ENCODE measurements at regions not wholly inside any gene's neighbourhood (a gene's known extent, or its start where the extent isn't known, plus 50 kb on each side); places are given as distances from the start of the nearest gene placed in this dataset.

DNA sequence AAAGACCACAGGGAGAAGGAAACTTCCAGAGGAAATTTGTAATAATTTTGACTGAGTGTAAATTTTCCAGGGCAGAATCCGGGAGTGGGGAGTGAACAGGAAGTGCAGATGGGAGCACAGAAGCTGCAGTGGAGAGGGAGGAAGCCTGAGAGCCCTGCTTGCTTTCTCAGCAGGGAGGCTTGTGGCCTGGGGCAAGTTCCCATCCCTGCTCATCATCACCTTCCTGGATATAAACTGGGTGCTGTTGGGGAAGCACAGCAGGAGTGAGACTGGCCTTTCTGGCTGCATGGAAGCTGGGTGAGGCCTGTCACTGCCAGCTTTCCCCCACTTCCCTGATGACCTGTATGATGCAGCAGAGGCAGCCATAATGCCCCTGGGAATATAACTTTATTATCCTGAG, 532.9 kb downstream of the SLITRK6 start:
- H3K4me1 ChIP-seq (ENCODE audit: control insufficient read depth, low read length), result no peaks in the 10 kb centered on the region
- no peaks in the 10 kb centered on the region for H3K27me3 ChIP-seq (ENCODE audit: control insufficient read depth, low read length)
- no peaks in the 10 kb centered on the region for H3K9me3 ChIP-seq (ENCODE audit: control insufficient read depth, insufficient read depth, low read length)
- no peaks in the 10 kb centered on the region for H3K36me3 ChIP-seq (ENCODE audit: control insufficient read depth, low read length)
- H3K4me3 ChIP-seq (ENCODE audit: low read length), result no peak overlapping the region
- no peak overlapping the region for H3K4me2 ChIP-seq (ENCODE audit: low read length)
- H3K27ac ChIP-seq (ENCODE audit: low read depth, low read length), result no peak overlapping the region
- TF ChIP-seq, protein P1, sequence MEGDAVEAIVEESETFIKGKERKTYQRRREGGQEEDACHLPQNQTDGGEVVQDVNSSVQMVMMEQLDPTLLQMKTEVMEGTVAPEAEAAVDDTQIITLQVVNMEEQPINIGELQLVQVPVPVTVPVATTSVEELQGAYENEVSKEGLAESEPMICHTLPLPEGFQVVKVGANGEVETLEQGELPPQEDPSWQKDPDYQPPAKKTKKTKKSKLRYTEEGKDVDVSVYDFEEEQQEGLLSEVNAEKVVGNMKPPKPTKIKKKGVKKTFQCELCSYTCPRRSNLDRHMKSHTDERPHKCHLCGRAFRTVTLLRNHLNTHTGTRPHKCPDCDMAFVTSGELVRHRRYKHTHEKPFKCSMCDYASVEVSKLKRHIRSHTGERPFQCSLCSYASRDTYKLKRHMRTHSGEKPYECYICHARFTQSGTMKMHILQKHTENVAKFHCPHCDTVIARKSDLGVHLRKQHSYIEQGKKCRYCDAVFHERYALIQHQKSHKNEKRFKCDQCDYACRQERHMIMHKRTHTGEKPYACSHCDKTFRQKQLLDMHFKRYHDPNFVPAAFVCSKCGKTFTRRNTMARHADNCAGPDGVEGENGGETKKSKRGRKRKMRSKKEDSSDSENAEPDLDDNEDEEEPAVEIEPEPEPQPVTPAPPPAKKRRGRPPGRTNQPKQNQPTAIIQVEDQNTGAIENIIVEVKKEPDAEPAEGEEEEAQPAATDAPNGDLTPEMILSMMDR (IDR thresholded peaks at IDR 0.05; ENCODE audit: low read depth, low read length, poor library complexity, severe bottlenecking), result no peak
- no peak for TF ChIP-seq EZH2phosphoT487 (IDR thresholded peaks at IDR 0.05; ENCODE audit: borderline replicate concordance, low read length)
- no peaks in the 10 kb centered on the region for H3F3A ChIP-seq (ENCODE audit: control insufficient read depth, insufficient read depth)
- H4K20me1 ChIP-seq (ENCODE audit: control insufficient read depth, insufficient read depth, low read depth, low read length), result no peaks in the 10 kb centered on the region
- H3K9me2 ChIP-seq (replicated peaks; ENCODE audit: control insufficient read depth, low read length), result no peaks in the 10 kb centered on the region
- no peaks in the 10 kb centered on the region for H3K79me2 ChIP-seq (ENCODE audit: control insufficient read depth, low read length)

- Histone ChIP-seq H3K79me2 (ENCODE audit: control insufficient read depth, low read length) (no peaks in the 10 kb centered on the region), H3K27ac (ENCODE audit: low read depth, low read length) (no peak overlapping the region), H3K4me3 (ENCODE audit: low read length) (no peak overlapping the region), H3K9me2 (replicated peaks; ENCODE audit: control insufficient read depth, low read length) (no peaks in the 10 kb centered on the region), H3K4me2 (ENCODE audit: low read length) (no peak overlapping the region), H3K36me3 (ENCODE audit: control insufficient read depth, low read length) (no peaks in the 10 kb centered on the region), H3K9me3 (ENCODE audit: control insufficient read depth, insufficient read depth, low read length) (no peaks in the 10 kb centered on the region), H4K20me1 (ENCODE audit: control insufficient read depth, insufficient read depth, low read depth, low read length) (no peaks in the 10 kb centered on the region), H3K4me1 (ENCODE audit: control insufficient read depth, low read length) (no peaks in the 10 kb centered on the region), H3K27me3 (ENCODE audit: control insufficient read depth, low read length) (no peaks in the 10 kb centered on the region), H3F3A (ENCODE audit: control insufficient read depth, insufficient read depth) (no peaks in the 10 kb centered on the region)
- TF ChIP-seq EZH2phosphoT487 (IDR thresholded peaks at IDR 0.05; ENCODE audit: borderline replicate concordance, low read length), result no peak
- TF ChIP-seq, protein P1 (IDR thresholded peaks at IDR 0.05; ENCODE audit: low read depth, low read length, poor library complexity, severe bottlenecking), result no peak
These were observed 533.9 kb downstream of the SLITRK6 start for GRCh38 chr13:85265296-85265695.

DNA sequence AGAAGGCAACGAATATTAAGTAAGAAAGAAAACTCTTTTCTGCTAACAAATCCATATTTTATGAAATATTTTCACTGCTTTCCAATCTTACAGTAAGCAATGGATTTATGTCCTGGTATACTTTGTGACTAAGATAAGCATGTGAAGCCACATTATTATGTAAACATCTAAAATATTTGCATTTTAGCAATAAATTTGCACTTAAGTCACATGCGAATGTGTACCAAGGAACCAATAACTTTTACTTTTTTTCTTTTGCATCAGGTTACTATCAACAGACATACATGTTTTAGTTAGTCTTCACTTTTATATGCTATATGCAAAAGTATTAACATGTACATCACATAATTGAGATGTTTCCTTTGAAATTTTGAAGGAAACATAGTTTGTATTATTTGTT, 536.7 kb downstream of the SLITRK6 start:
- Histone ChIP-seq H3K9me3 (ENCODE audit: control insufficient read depth, insufficient read depth, low read length) (no peaks in the 10 kb centered on the region), H3K36me3 (ENCODE audit: control insufficient read depth, low read length) (no peaks in the 10 kb centered on the region), H3K79me2 (ENCODE audit: control insufficient read depth, low read length) (no peaks in the 10 kb centered on the region), H3K4me3 (ENCODE audit: low read length) (no peak overlapping the region), H3K27me3 (ENCODE audit: control insufficient read depth, low read length) (no peaks in the 10 kb centered on the region), H4K20me1 (ENCODE audit: control insufficient read depth, insufficient read depth, low read depth, low read length) (no peaks in the 10 kb centered on the region), H3K9me2 (replicated peaks; ENCODE audit: control insufficient read depth, low read length) (no peaks in the 10 kb centered on the region), H3F3A (ENCODE audit: control insufficient read depth, insufficient read depth) (no peaks in the 10 kb centered on the region), H3K4me1 (ENCODE audit: control insufficient read depth, low read length) (no peaks in the 10 kb centered on the region), H3K4me2 (ENCODE audit: low read length) (no peak overlapping the region), H3K27ac (ENCODE audit: low read depth, low read length) (no peak overlapping the region)
- TF ChIP-seq, protein P1 (IDR thresholded peaks at IDR 0.05; ENCODE audit: low read depth, low read length, poor library complexity, severe bottlenecking), result no peak
- no peak for TF ChIP-seq EZH2phosphoT487 (IDR thresholded peaks at IDR 0.05; ENCODE audit: borderline replicate concordance, low read length)

Measured in DOHH2 (cell line).